AG20443 (cell line): ENCODE measurements at regions not wholly inside any gene's neighbourhood (a gene's known extent, or its start where the extent isn't known, plus 50 kb on each side); places are given as distances from the start of the nearest gene placed in this dataset.
"Not testable (repeated sequence)": the region's sequence is repeated elsewhere in the genome, so short reads cannot be mapped to it uniquely, and the experiment has no call there.

Experiments
- DNase-seq: peaks from one replicate; pipeline ENCODE4 v3.0.0; 2012; ENCODE audit warnings: low spot score, mixed read lengths

GRCh38 chr1:119191325-119191724 lies 50.9 kb upstream of the WARS2 start:
- DNase-seq: no peak

GRCh38 chr1:119204197-119204960 lies 63.9 kb upstream of the WARS2 start:
- no peak for DNase-seq

- DNase-seq: no peak
These were observed 64.5 kb upstream of the WARS2 start for GRCh38 chr1:119204961-119205357.

GRCh38 chr1:119209061-119209460 lies 68.6 kb upstream of the WARS2 start:
- no peak for DNase-seq

- no peak for DNase-seq
These were observed 69.3 kb upstream of the WARS2 start for GRCh38 chr1:119209596-119210295.

- DNase-seq: no peak
These were observed 69.8 kb upstream of the WARS2 start for GRCh38 chr1:119210296-119210649.

GRCh38 chr1:119213213-119213612 lies 72.8 kb upstream of the WARS2 start:
- not testable (repeated sequence) for DNase-seq

- DNase-seq: not testable (repeated sequence)
These were observed 74.5 kb upstream of the WARS2 start for GRCh38 chr1:119214961-119215360.

GRCh38 chr1:119217309-119217828 lies 76.9 kb upstream of the WARS2 start:
- no peak for DNase-seq

- DNase-seq: no peak
These were observed 79.3 kb upstream of the WARS2 start for GRCh38 chr1:119219711-119220110.

GRCh38 chr1:119220991-119221390 lies 80.5 kb upstream of the WARS2 start:
- peak; percentile 28 for DNase-seq

GRCh38 chr1:119222271-119222670 lies 81.8 kb upstream of the WARS2 start:
- DNase-seq: no peak

- no peak for DNase-seq
These were observed 84.8 kb upstream of the WARS2 start for GRCh38 chr1:119225265-119225664.

GRCh38 chr1:119225831-119226230 lies 85.4 kb upstream of the WARS2 start:
- no peak for DNase-seq

GRCh38 chr1:119226321-119226720 lies 85.9 kb upstream of the WARS2 start:
- DNase-seq: no peak

GRCh38 chr1:119226913-119227312 lies 86.5 kb upstream of the WARS2 start:
- DNase-seq: no peak

GRCh38 chr1:119227456-119227855 lies 87.0 kb upstream of the WARS2 start:
- DNase-seq: no peak

GRCh38 chr1:119228335-119229080 lies 88.1 kb upstream of the WARS2 start:
- DNase-seq: no peak

GRCh38 chr1:119235120-119235519 lies 94.7 kb upstream of the WARS2 start:
- no peak for DNase-seq

GRCh38 chr1:119245881-119246280 lies 105.4 kb upstream of the WARS2 start:
- no peak for DNase-seq

- DNase-seq: no peak
These were observed 108.8 kb upstream of the WARS2 start for GRCh38 chr1:119249283-119249682.

GRCh38 chr1:119250299-119250698 lies 109.8 kb upstream of the WARS2 start:
- no peak for DNase-seq

- DNase-seq: no peak
These were observed 111.3 kb upstream of the WARS2 start for GRCh38 chr1:119251751-119252150.
